ENCODE measurements at regions not wholly inside any gene's neighbourhood (a gene's known extent, or its start where the extent isn't known, plus 50 kb on each side); places are given as distances from the start of the nearest gene placed in this dataset.

- POLR2A ChIA-PET, result interaction anchor here (0.8 kb wide), 1 partner anchor 15 kb away, joined by 3 read pairs; no protein-coding TSS in a partner anchor
- no peak for TF ChIP-seq CTCF (IDR thresholded peaks at IDR 0.05)
- no peak for ATAC-seq (ENCODE audit: poor library complexity)
- intact Hi-C loops (cut with DNase I, micrococcal nuclease), result loop anchor here in 1 of 2 experiments (5.0 kb wide), 1 partner anchor 115 kb away; no protein-coding TSS in a partner anchor
- CTCF ChIA-PET, result no interaction called here
- Mint-ChIP-seq H3K27me3 (no peaks in the 10 kb centered on the region), H3K4me3 (no peak overlapping the region), H3K36me3 (ENCODE audit: low read depth) (no peaks in the 10 kb centered on the region), H3K9me3 (no peaks in the 10 kb centered on the region), H3K4me1 (ENCODE audit: low read depth) (peaks cover 26% of the 10 kb centered on the region), H3K27ac (no peak overlapping the region)
- Histone ChIP-seq H3K27ac (ENCODE audit: low read depth in 1 of 2, low read length in 2 of 2) (no peak overlapping the region), H3K4me3 (ENCODE audit: low read length) (no peak overlapping the region), H3K27me3 (ENCODE audit: control insufficient read depth in 1 of 2, insufficient read depth in 2 of 2, low read length in 2 of 2) (no peaks in the 10 kb centered on the region), H3K36me3 (ENCODE audit: insufficient read depth, low read length) (no peaks in the 10 kb centered on the region), H3K4me1 (ENCODE audit: insufficient read depth, low read length) (peaks cover 34% of the 10 kb centered on the region), H3K9me3 (ENCODE audit: control insufficient read depth in 1 of 2, insufficient read depth in 1 of 2, low read length in 2 of 2) (no peaks in the 10 kb centered on the region)
- DNase-seq, result no peak
These were observed 196.5 kb downstream of the TOMM20 start for GRCh38 chr1:234932106-234932505.

- Histone ChIP-seq H3K4me1 (ENCODE audit: insufficient read depth, low read length) (peaks cover 40% of the 10 kb centered on the region), H3K27me3 (ENCODE audit: control insufficient read depth in 1 of 2, insufficient read depth in 2 of 2, low read length in 2 of 2) (no peaks in the 10 kb centered on the region), H3K27ac (ENCODE audit: low read depth in 1 of 2, low read length in 2 of 2) (no peak overlapping the region), H3K9me3 (ENCODE audit: control insufficient read depth in 1 of 2, insufficient read depth in 1 of 2, low read length in 2 of 2) (no peaks in the 10 kb centered on the region), H3K36me3 (ENCODE audit: insufficient read depth, low read length) (no peaks in the 10 kb centered on the region), H3K4me3 (ENCODE audit: low read length) (no peak overlapping the region)
- Mint-ChIP-seq H3K36me3 (ENCODE audit: low read depth) (no peaks in the 10 kb centered on the region), H3K27ac (no peak overlapping the region), H3K4me3 (no peak overlapping the region), H3K9me3 (no peaks in the 10 kb centered on the region), H3K27me3 (no peaks in the 10 kb centered on the region), H3K4me1 (ENCODE audit: low read depth) (peaks cover 32% of the 10 kb centered on the region)
- intact Hi-C loops (cut with DNase I, micrococcal nuclease), result loop anchor here in 1 of 2 experiments (5.0 kb wide), 1 partner anchor 116 kb away; no protein-coding TSS in a partner anchor
- ChIA-PET POLR2A (interaction anchor here (0.8 kb wide), 1 partner anchor 16 kb away, joined by 3 read pairs; no protein-coding TSS in a partner anchor), CTCF (no interaction called here)
- ATAC-seq (ENCODE audit: poor library complexity) (no peak), DNase-seq (no peak)
- no peak for TF ChIP-seq CTCF (IDR thresholded peaks at IDR 0.05)
These were observed 197.1 kb downstream of the TOMM20 start for GRCh38 chr1:234931404-234931973.

- no peak overlapping the region for H3K4me3 Mint-ChIP-seq
- ATAC-seq (ENCODE audit: poor library complexity) (no peak), DNase-seq (no peak)
These were observed 199.3 kb downstream of the TOMM20 start for GRCh38 chr1:234929369-234929768.

More at GRCh38 chr1:234929369-234929768, 199.3 kb downstream of the TOMM20 start:
- peak overlapping the region; percentile 31 for H3K27ac Mint-ChIP-seq
- Histone ChIP-seq H3K4me1 (ENCODE audit: insufficient read depth, low read length) (peaks cover 60% of the 10 kb centered on the region), H3K4me3 (ENCODE audit: low read length) (no peak overlapping the region), H3K36me3 (ENCODE audit: insufficient read depth, low read length) (no peaks in the 10 kb centered on the region), H3K27me3 (ENCODE audit: control insufficient read depth in 1 of 2, insufficient read depth in 2 of 2, low read length in 2 of 2) (no peaks in the 10 kb centered on the region), H3K27ac (ENCODE audit: low read depth in 1 of 2, low read length in 2 of 2) (no peak overlapping the region), H3K9me3 (ENCODE audit: control insufficient read depth in 1 of 2, insufficient read depth in 1 of 2, low read length in 2 of 2) (no peaks in the 10 kb centered on the region)
- peaks cover 49% of the 10 kb centered on the region for H3K4me1 Mint-ChIP-seq (ENCODE audit: low read depth)
- ChIA-PET POLR2A (no interaction called here), CTCF (no interaction called here)
- TF ChIP-seq CTCF (IDR thresholded peaks at IDR 0.05), result no peak
- intact Hi-C loops (cut with DNase I, micrococcal nuclease), result loop anchor here (5.0 to 10.0 kb wide), 2 partner anchors 83 to 205 kb away; no protein-coding TSS in a partner anchor
- no peaks in the 10 kb centered on the region for H3K9me3 Mint-ChIP-seq
- no peaks in the 10 kb centered on the region for H3K36me3 Mint-ChIP-seq (ENCODE audit: low read depth)
- no peaks in the 10 kb centered on the region for H3K27me3 Mint-ChIP-seq
